ENCODE measurements at regions not wholly inside any gene's neighbourhood (a gene's known extent, or its start where the extent isn't known, plus 50 kb on each side); places are given as distances from the start of the nearest gene placed in this dataset.
A peak's percentile ranks its signal among the peaks of the same experiment; 100 is the strongest.

DNA sequence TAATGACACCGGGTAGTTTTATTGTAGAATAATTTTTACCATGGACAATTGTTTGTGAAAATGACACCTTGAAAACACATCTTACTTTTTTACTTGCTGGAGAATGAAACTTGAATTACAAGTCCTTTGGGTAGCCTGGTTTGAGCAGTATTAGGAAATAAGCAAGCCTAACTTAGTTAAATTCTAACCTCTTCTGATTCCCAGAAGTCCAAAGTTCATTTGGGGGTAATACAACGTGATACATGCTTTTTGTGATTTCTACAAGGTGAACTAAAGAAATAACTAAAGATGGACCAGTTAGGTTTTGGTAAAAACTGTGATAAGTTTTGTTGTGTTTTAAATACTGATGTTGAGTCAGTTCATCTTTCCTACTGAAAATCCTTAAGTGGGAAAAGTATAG is 135.4 kb upstream of the DMRT1 start:
- Histone ChIP-seq H3K4me3 (peak overlapping the region; percentile 58 to 67 (median 67)), H3K36me3 (peaks cover 0 to 6% (median 2%) of the 10 kb centered on the region in 4 donors), H3K4me1 (peaks cover 0 to 60% (median 24%) of the 10 kb centered on the region in 4 donors), H3K27me3 (no peaks in the 10 kb centered on the region), H3K9me3 (no peaks in the 10 kb centered on the region), H3K27ac (peak overlapping the region; percentile 86 to 93 (median 90))
- no peak for TF ChIP-seq POLR2A (IDR thresholded peaks at IDR 0.05)
- TF ChIP-seq, protein P1, sequence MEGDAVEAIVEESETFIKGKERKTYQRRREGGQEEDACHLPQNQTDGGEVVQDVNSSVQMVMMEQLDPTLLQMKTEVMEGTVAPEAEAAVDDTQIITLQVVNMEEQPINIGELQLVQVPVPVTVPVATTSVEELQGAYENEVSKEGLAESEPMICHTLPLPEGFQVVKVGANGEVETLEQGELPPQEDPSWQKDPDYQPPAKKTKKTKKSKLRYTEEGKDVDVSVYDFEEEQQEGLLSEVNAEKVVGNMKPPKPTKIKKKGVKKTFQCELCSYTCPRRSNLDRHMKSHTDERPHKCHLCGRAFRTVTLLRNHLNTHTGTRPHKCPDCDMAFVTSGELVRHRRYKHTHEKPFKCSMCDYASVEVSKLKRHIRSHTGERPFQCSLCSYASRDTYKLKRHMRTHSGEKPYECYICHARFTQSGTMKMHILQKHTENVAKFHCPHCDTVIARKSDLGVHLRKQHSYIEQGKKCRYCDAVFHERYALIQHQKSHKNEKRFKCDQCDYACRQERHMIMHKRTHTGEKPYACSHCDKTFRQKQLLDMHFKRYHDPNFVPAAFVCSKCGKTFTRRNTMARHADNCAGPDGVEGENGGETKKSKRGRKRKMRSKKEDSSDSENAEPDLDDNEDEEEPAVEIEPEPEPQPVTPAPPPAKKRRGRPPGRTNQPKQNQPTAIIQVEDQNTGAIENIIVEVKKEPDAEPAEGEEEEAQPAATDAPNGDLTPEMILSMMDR (IDR thresholded peaks at IDR 0.05): no peak
- DNase-seq (no peak), ATAC-seq (peak; percentile 13 to 54 (median 37))
- WGBS (ENCODE audit: insufficient coverage, low coverage, low lambda C conversion rate, missing lambda C conversion rate): 15% methylated on average over 2 of the region's 2 CpGs
- intact Hi-C loops (cut with DNase I): no loop called here

GRCh38 chr9:706606-707459 is 134.7 kb upstream of the DMRT1 start:
- DNase-seq (peak; percentile 84 to 95 (median 94)), ATAC-seq (peak; percentile 56 to 83 (median 76))
- Histone ChIP-seq H3K9me3 (no peaks in the 10 kb centered on the region), H3K36me3 (peaks cover 0 to 14% (median 7%) of the 10 kb centered on the region in 4 donors), H3K4me1 (peaks cover 0 to 60% (median 24%) of the 10 kb centered on the region in 4 donors), H3K27me3 (no peaks in the 10 kb centered on the region), H3K27ac (peak overlapping the region; percentile 86 to 93 (median 90)), H3K4me3 (peak overlapping the region; percentile 58 to 67 (median 67))
- TF ChIP-seq, protein P1 (IDR thresholded peaks at IDR 0.05): no peak
- TF ChIP-seq POLR2A (IDR thresholded peaks at IDR 0.05): peak; percentile 78
- intact Hi-C loops (cut with DNase I): no loop called here
- under 1% methylated on average over 8 of the region's 51 CpGs for WGBS (ENCODE audit: insufficient coverage, low coverage, low lambda C conversion rate, missing lambda C conversion rate)

DNA sequence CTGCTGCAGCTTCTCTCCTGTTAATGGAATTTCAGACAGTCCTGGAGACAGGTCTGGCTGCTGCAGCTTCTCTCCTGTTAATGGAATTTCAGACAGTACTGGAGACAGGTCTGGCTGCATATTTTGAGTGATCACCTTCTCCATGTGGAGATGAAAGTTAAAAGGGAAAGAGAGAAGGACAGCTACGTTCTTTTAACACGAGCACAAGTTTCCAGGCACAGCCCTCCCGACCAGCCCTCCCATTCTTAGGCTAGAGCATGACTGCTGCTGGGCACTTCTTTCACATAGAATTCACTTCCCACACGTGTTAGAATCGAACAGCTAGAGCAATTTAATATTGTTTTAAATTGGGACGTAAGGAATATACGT is 133.3 kb upstream of the DMRT1 start:
- intact Hi-C loops (cut with DNase I): no loop called here
- H3K9me3 ChIP-seq: no peaks in the 10 kb centered on the region
- ATAC-seq (peak in 2 of 4 donors; percentile 3 to 6), DNase-seq (no peak)
- peak overlapping the region; percentile 26 to 60 (median 38) for H3K4me3 ChIP-seq
- H3K4me1 ChIP-seq: peaks cover 0 to 60% (median 25%) of the 10 kb centered on the region in 4 donors
- TF ChIP-seq POLR2A (IDR thresholded peaks at IDR 0.05): no peak
- TF ChIP-seq, protein P1 (IDR thresholded peaks at IDR 0.05): no peak
- peak overlapping the region; percentile 71 to 88 (median 79) for H3K27ac ChIP-seq
- H3K36me3 ChIP-seq: peaks cover 0 to 27% (median 13%) of the 10 kb centered on the region in 4 donors
- no peaks in the 10 kb centered on the region for H3K27me3 ChIP-seq
- WGBS (ENCODE audit: insufficient coverage, low coverage, low lambda C conversion rate, missing lambda C conversion rate): 2% methylated on average over 7 of the region's 7 CpGs

DNA sequence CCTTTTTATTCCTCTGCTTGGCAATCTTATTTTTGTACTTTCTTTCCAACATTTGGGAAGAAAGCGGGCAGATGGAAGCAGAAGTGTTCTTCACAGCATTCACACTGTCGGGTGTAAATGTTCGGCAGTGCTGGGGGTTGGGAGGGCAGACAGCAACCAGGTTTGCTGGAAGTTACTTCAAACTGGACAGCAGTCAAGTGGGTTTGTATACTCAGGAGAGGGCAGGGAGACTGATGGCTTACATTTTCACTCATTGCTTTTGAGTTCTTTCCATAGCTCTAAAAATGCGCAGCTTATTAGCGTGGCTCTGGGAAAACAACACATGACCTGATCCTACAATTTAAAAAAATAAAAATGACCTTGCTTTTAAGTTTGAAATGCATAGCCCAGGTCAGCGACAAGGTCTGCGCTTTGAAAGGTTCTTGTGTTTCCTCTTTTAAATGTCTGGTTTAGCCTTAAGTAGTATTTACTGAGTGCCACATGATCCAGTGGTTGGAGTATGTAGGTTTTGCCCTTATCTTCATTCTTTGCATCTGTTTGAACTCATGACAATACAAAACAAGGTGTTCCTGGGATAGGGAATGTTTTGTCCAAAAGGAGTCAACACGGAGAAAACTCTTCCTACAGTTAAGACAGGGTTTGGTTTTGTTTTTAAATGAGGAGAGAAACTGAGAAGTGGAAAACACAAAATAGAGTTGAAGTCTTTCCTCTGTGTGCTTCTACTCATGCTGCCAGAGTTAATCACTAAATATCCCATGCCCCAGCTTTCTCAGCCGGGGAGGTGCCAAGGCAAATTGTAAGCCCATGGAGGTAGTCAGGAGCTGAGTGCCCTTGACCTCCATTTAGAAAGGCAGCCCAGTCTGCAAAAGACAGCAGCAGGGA is 132.7 kb upstream of the DMRT1 start:
- ATAC-seq (peak; percentile 64 to 77 (median 68)), DNase-seq (peak; percentile 61 to 84 (median 80))
- intact Hi-C loops (cut with DNase I): no loop called here
- no peaks in the 10 kb centered on the region for H3K27me3 ChIP-seq
- H3K36me3 ChIP-seq: peaks cover 0 to 32% (median 16%) of the 10 kb centered on the region in 4 donors
- TF ChIP-seq, protein P1 (IDR thresholded peaks at IDR 0.05): no peak
- peak; percentile 56 for TF ChIP-seq POLR2A (IDR thresholded peaks at IDR 0.05)
- peaks cover 0 to 60% (median 25%) of the 10 kb centered on the region in 4 donors for H3K4me1 ChIP-seq
- H3K9me3 ChIP-seq: no peaks in the 10 kb centered on the region
- WGBS (ENCODE audit: insufficient coverage, low coverage, low lambda C conversion rate, missing lambda C conversion rate): 11% methylated on average over 9 of the region's 9 CpGs
- peak overlapping the region; percentile 71 to 88 (median 79) for H3K27ac ChIP-seq
- peak overlapping the region; percentile 26 to 60 (median 38) for H3K4me3 ChIP-seq
